Vagina (tissue), 2 donors: ENCODE measurements at regions not wholly inside any gene's neighbourhood (a gene's known extent, or its start where the extent isn't known, plus 50 kb on each side); places are given as distances from the start of the nearest gene placed in this dataset.

Experiments
- DNase-seq, 2 donors: peaks; one replicate each; pipeline ENCODE4 v3.0.0-alpha.2; 2017; ENCODE audit errors: extremely low spot score in 2 of 2
- H3K27ac ChIP-seq: fragments of 200-600 bp; sonication (generic); one replicate; pipeline ENCODE4 v1.5.1; 2019
- H3K27me3 ChIP-seq: fragments of 200-600 bp; sonication (generic); one replicate; pipeline ENCODE4 v1.5.1; 2019
- H3K36me3 ChIP-seq, 2 donors: fragments of 200-600 bp; sonication (generic); one replicate each; pipeline ENCODE4 v1.5.1; 2017 to 2019
- H3K4me1 ChIP-seq: fragments of 200-600 bp; sonication (generic); one replicate; pipeline ENCODE4 v1.5.1; 2019
- H3K4me3 ChIP-seq, 2 donors: fragments of 200-600 bp; sonication (generic); 1 replicate in 1 of 2; 2 replicates in 1 of 2; pipeline ENCODE4 v1.5.1; 2016 to 2019
- H3K9me3 ChIP-seq: fragments of 200-600 bp; sonication (generic); one replicate; pipeline ENCODE4 v1.5.1; 2019
- CTCF ChIP-seq, 3 experiments: fragments of 450-650 bp in 2 of 3; fragments of 200-600 bp in 1 of 3; sonication (generic) in 1 of 3; IDR thresholded peaks; one replicate each; pipeline ENCODE4 v1.5.1; 2017 to 2019; ENCODE audit warnings: antibody characterized with exemption in 3 of 3, mild to moderate bottlenecking in 2 of 3, moderate library complexity in 2 of 3
- POLR2A ChIP-seq, 2 donors: fragments of 450-650 bp; IDR thresholded peaks; one replicate each; pipeline ENCODE4 v1.6.1; 2017; ENCODE audit warnings: antibody characterized with exemption in 2 of 2, mild to moderate bottlenecking in 2 of 2, moderate library complexity in 2 of 2
- POLR2AphosphoS5 ChIP-seq, 2 donors: sonication (generic); formaldehyde crosslinking; IDR thresholded peaks; one replicate each; pipeline ENCODE4 v1.9.0; 2017; ENCODE audit warnings: antibody characterized with exemption in 2 of 2, mild to moderate bottlenecking in 2 of 2, low read depth in 1 of 2; ENCODE audit not compliant: insufficient read depth in 1 of 2
- intact Hi-C: fragments of 100-400 bp; cut with DNase I; formaldehyde crosslinking; loops from one replicate; pipeline ENCODE4 v1.15.1; 2023

- H3K36me3 ChIP-seq, result no peaks in the 10 kb centered on the region
- no peak overlapping the region for H3K27ac ChIP-seq
- intact Hi-C loops, result no loop called here
- H3K9me3 ChIP-seq, result no peaks in the 10 kb centered on the region
- H3K27me3 ChIP-seq, result no peaks in the 10 kb centered on the region
- no peak for DNase-seq
- TF ChIP-seq CTCF (IDR thresholded peaks at IDR 0.05) (no peak), POLR2A (IDR thresholded peaks at IDR 0.05) (no peak), POLR2AphosphoS5 (IDR thresholded peaks at IDR 0.05; ENCODE audit: insufficient read depth in 1 of 2, low read depth in 1 of 2) (no peak)
- H3K4me1 ChIP-seq, result no peaks in the 10 kb centered on the region
- no peak overlapping the region for H3K4me3 ChIP-seq
Measured at GRCh38 chr7:35480806-35481205, 214.1 kb downstream of the HERPUD2 start.

DNA sequence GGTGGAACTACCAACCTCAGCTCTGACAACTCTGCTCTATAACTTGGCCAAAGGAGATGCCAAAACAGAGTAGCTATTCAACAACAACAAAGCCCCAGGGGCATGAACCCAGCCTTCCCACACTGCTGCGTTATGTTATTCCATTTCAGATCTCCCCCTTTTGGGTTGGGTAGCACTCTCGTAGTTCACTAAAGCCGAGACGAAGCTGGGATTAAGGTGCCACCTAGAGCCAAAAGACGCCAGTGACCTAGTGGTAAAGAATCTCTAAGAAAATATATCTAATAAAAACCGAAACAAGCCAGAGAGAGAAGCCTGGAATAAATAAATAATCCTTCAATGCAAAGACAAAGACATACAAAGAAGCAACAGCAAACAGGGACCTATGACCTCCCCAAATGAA, 217.3 kb downstream of the HERPUD2 start:
- no peak for DNase-seq
- no peaks in the 10 kb centered on the region for H3K9me3 ChIP-seq
- TF ChIP-seq CTCF (IDR thresholded peaks at IDR 0.05) (no peak), POLR2A (IDR thresholded peaks at IDR 0.05) (no peak), POLR2AphosphoS5 (IDR thresholded peaks at IDR 0.05; ENCODE audit: insufficient read depth in 1 of 2, low read depth in 1 of 2) (no peak)

GRCh38 chr7:35474100-35474499, 220.2 kb upstream of the TBX20 start:
- H3K36me3 ChIP-seq, result no peaks in the 10 kb centered on the region
- no peaks in the 10 kb centered on the region for H3K27me3 ChIP-seq
- H3K4me1 ChIP-seq, result no peaks in the 10 kb centered on the region
- H3K4me3 ChIP-seq, result no peak overlapping the region
- no peak for TF ChIP-seq POLR2A (IDR thresholded peaks at IDR 0.05)
- no peak for TF ChIP-seq POLR2AphosphoS5 (IDR thresholded peaks at IDR 0.05; ENCODE audit: insufficient read depth in 1 of 2, low read depth in 1 of 2)
- TF ChIP-seq CTCF (IDR thresholded peaks at IDR 0.05), result no peak
- no peaks in the 10 kb centered on the region for H3K9me3 ChIP-seq
- no peak for DNase-seq
- no peak overlapping the region for H3K27ac ChIP-seq
- intact Hi-C loops, result no loop called here

More for the DNA sequence above, 217.3 kb downstream of the HERPUD2 start:
- Histone ChIP-seq H3K36me3 (no peaks in the 10 kb centered on the region), H3K27me3 (no peaks in the 10 kb centered on the region), H3K27ac (no peak overlapping the region), H3K4me1 (no peaks in the 10 kb centered on the region), H3K4me3 (no peak overlapping the region)
- intact Hi-C loops, result no loop called here

DNA sequence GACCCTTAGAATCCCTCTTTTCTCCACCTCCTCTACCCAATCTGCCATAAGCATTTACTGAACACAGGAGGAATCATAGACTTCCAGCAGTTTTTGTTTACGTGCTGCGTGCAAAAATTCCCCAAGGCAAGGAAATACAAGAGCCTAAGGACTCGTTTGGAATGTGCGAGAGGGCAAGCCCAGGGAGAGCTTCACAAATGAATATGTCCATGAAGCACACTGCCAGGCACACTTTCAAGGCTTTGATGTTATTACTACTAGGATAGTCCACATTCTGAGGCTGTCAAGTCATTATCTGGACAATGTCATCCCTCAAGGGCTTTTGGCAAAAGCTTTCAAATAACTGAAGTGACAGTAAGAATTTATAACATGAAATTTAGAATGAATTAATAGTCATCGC, 214.7 kb upstream of the TBX20 start:
- Histone ChIP-seq H3K27ac (no peak overlapping the region), H3K4me3 (no peak overlapping the region), H3K4me1 (no peaks in the 10 kb centered on the region), H3K36me3 (no peaks in the 10 kb centered on the region), H3K27me3 (no peaks in the 10 kb centered on the region), H3K9me3 (no peaks in the 10 kb centered on the region)
- no peak for DNase-seq
- intact Hi-C loops, result no loop called here
- TF ChIP-seq CTCF (IDR thresholded peaks at IDR 0.05) (no peak), POLR2AphosphoS5 (IDR thresholded peaks at IDR 0.05; ENCODE audit: insufficient read depth in 1 of 2, low read depth in 1 of 2) (no peak)

DNA sequence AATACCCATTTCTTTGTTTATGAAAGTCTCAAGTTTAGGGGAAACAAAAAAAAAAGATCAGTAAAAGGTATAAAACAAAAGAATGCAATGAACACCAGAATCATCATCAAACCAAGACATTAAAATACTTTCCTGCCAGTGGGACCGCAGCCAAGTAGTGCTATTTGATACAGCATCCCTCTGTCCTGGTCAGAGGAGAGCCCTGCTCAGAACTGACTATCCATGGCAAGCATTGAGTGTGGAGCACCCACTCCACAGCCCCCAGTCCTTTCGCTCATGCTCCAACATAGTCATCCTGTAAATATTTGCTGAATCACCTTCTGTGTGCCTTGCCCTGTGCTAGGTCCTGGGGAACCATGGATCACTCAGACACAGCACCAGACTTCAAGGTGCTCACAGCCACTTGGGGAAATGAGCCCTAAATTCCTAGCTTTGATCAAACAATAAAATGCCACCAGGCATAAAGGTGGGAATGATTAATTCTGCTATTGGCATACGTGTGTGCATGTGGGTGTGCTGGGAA, 213.6 kb upstream of the TBX20 start:
- intact Hi-C loops, result no loop called here
- DNase-seq, result no peak
- Histone ChIP-seq H3K27me3 (no peaks in the 10 kb centered on the region), H3K36me3 (no peaks in the 10 kb centered on the region), H3K4me1 (no peaks in the 10 kb centered on the region), H3K9me3 (no peaks in the 10 kb centered on the region), H3K4me3 (no peak overlapping the region), H3K27ac (no peak overlapping the region)
- TF ChIP-seq CTCF (IDR thresholded peaks at IDR 0.05) (no peak), POLR2A (IDR thresholded peaks at IDR 0.05) (no peak), POLR2AphosphoS5 (IDR thresholded peaks at IDR 0.05; ENCODE audit: insufficient read depth in 1 of 2, low read depth in 1 of 2) (no peak)
